Inflammatory macrophage (primary cell): ENCODE measurements at regions not wholly inside any gene's neighbourhood (a gene's known extent, or its start where the extent isn't known, plus 50 kb on each side); places are given as distances from the start of the nearest gene placed in this dataset.
"Not testable (repeated sequence)": the region's sequence is repeated elsewhere in the genome, so short reads cannot be mapped to it uniquely, and the experiment has no call there.

Source experiments
- DNase-seq, 2 donors: peaks; one replicate each; pipeline ENCODE4 v3.0.0-alpha.2; 2020 to 2022

GRCh38 chr10:9175200-9175599, 1120.7 kb downstream of the GATA3 start:
- no peak for DNase-seq

GRCh38 chr10:9183197-9183880, 1128.9 kb downstream of the GATA3 start:
- not testable (repeated sequence) for DNase-seq

GRCh38 chr10:9188022-9188810, 1133.7 kb downstream of the GATA3 start:
- DNase-seq, result no peak

GRCh38 chr10:9189448-9189847, 1135.0 kb downstream of the GATA3 start:
- no peak for DNase-seq

- DNase-seq, result no peak
Observed at GRCh38 chr10:9193120-9193519, 1138.6 kb downstream of the GATA3 start.

GRCh38 chr10:9195385-9195784, 1140.9 kb downstream of the GATA3 start:
- no peak for DNase-seq

GRCh38 chr10:9198611-9199010, 1144.1 kb downstream of the GATA3 start:
- no peak for DNase-seq

GRCh38 chr10:9205558-9205957, 1151.1 kb downstream of the GATA3 start:
- DNase-seq, result no peak

- DNase-seq, result peak; percentile 48 to 56
Observed at GRCh38 chr10:9209105-9209798, 1154.8 kb downstream of the GATA3 start.

GRCh38 chr10:9211228-9211627, 1156.7 kb downstream of the GATA3 start:
- no peak for DNase-seq

- no peak for DNase-seq
Observed at GRCh38 chr10:9214618-9215017, 1160.1 kb downstream of the GATA3 start.

- no peak for DNase-seq
Observed at GRCh38 chr10:9215121-9215520, 1160.6 kb downstream of the GATA3 start.

- DNase-seq, result no peak
Observed at GRCh38 chr10:9219860-9220259, 1165.4 kb downstream of the GATA3 start.

- DNase-seq, result no peak
Observed at GRCh38 chr10:9222917-9223316, 1168.4 kb downstream of the GATA3 start.

- DNase-seq, result no peak
Observed at GRCh38 chr10:9227679-9228365, 1173.3 kb downstream of the GATA3 start.

- no peak for DNase-seq
Observed at GRCh38 chr10:9228771-9229170, 1174.3 kb downstream of the GATA3 start.

GRCh38 chr10:9229702-9230244, 1175.3 kb downstream of the GATA3 start:
- peak in 1 of 2 donors; percentile 3 for DNase-seq

- DNase-seq, result no peak
Observed at GRCh38 chr10:9230625-9231024, 1176.1 kb downstream of the GATA3 start.

GRCh38 chr10:9234191-9234590, 1179.7 kb downstream of the GATA3 start:
- no peak for DNase-seq

GRCh38 chr10:9238041-9238440, 1183.6 kb downstream of the GATA3 start:
- DNase-seq, result no peak

- DNase-seq, result no peak
Observed at GRCh38 chr10:9239298-9239697, 1184.8 kb downstream of the GATA3 start.

GRCh38 chr10:9243941-9244411, 1189.5 kb downstream of the GATA3 start:
- no peak for DNase-seq

- DNase-seq, result no peak
Observed at GRCh38 chr10:9244864-9245263, 1190.4 kb downstream of the GATA3 start.
